Thyroid gland (tissue), 4 donors: ENCODE measurements at regions not wholly inside any gene's neighbourhood (a gene's known extent, or its start where the extent isn't known, plus 50 kb on each side); places are given as distances from the start of the nearest gene placed in this dataset.
"Not testable (repeated sequence)": the region's sequence is repeated elsewhere in the genome, so short reads cannot be mapped to it uniquely, and the experiment has no call there.

ENCODE experiments used
- DNase-seq, 2 donors: peaks; one replicate each; pipeline ENCODE4 v3.0.0-alpha.2; 2019
- H3K27ac ChIP-seq, 3 donors: fragments of 200-600 bp; sonication (generic); 1 replicate in 2 of 3; 2 replicates in 1 of 3; pipeline ENCODE4 v1.5.1; 2016 to 2019; ENCODE audit warnings: mild to moderate bottlenecking in 1 of 3, moderate library complexity in 1 of 3
- H3K27me3 ChIP-seq: fragments of 200-600 bp; sonication (generic); one replicate; pipeline ENCODE4 v1.5.1; 2019
- H3K36me3 ChIP-seq, 2 donors: fragments of 200-600 bp; sonication (generic); one replicate each; pipeline ENCODE4 v1.5.1; 2016 to 2019
- H3K4me1 ChIP-seq, 2 donors: fragments of 200-600 bp; sonication (generic); one replicate each; pipeline ENCODE4 v1.5.1; 2017 to 2019
- H3K4me3 ChIP-seq, 3 donors: fragments of 200-600 bp; sonication (generic); replicated peaks in 1 of 3; 1 replicate in 2 of 3; 2 replicates in 1 of 3; pipeline ENCODE4 v1.5.1; 2016; ENCODE audit warnings: mild to moderate bottlenecking in 1 of 3
- H3K9me3 ChIP-seq: fragments of 200-600 bp; sonication (generic); one replicate; pipeline ENCODE4 v1.5.1; 2017
- POLR2A ChIP-seq, 2 donors: fragments of 450-650 bp; IDR thresholded peaks; one replicate each; pipeline ENCODE4 v1.6.1; 2017; ENCODE audit warnings: antibody characterized with exemption in 2 of 2, mild to moderate bottlenecking in 2 of 2, moderate library complexity in 1 of 2
- WGBS, 2 donors: methylation state at CpG; one replicate each; pipeline ENCODE4 v1.1.5; 2017; 5-methylcytosine and 5-hydroxymethylcytosine counted together
- intact Hi-C: fragments of 100-400 bp; cut with DNase I; formaldehyde crosslinking; loops from one replicate; pipeline ENCODE4 v1.15.1; 2023
- TF ChIP-seq, protein P1 (sequence below), 6 experiments: fragments of 200-600 bp in 3 of 6; fragments of 450-650 bp in 3 of 6; sonication (generic) in 3 of 6; IDR thresholded peaks; one replicate each; pipeline ENCODE4 v1.5.1; 2016 to 2019; ENCODE audit warnings: antibody characterized with exemption in 6 of 6, mild to moderate bottlenecking in 2 of 6, inconsistent platforms in 1 of 6, moderate library complexity in 1 of 6

- no peak for DNase-seq
- Histone ChIP-seq H3K4me1 (no peaks in the 10 kb centered on the region), H3K36me3 (no peaks in the 10 kb centered on the region), H3K9me3 (no peaks in the 10 kb centered on the region), H3K27me3 (no peaks in the 10 kb centered on the region), H3K4me3 (no peak overlapping the region), H3K27ac (no peak overlapping the region)
- TF ChIP-seq, protein P1, sequence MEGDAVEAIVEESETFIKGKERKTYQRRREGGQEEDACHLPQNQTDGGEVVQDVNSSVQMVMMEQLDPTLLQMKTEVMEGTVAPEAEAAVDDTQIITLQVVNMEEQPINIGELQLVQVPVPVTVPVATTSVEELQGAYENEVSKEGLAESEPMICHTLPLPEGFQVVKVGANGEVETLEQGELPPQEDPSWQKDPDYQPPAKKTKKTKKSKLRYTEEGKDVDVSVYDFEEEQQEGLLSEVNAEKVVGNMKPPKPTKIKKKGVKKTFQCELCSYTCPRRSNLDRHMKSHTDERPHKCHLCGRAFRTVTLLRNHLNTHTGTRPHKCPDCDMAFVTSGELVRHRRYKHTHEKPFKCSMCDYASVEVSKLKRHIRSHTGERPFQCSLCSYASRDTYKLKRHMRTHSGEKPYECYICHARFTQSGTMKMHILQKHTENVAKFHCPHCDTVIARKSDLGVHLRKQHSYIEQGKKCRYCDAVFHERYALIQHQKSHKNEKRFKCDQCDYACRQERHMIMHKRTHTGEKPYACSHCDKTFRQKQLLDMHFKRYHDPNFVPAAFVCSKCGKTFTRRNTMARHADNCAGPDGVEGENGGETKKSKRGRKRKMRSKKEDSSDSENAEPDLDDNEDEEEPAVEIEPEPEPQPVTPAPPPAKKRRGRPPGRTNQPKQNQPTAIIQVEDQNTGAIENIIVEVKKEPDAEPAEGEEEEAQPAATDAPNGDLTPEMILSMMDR (IDR thresholded peaks at IDR 0.05): no peak
- TF ChIP-seq POLR2A (IDR thresholded peaks at IDR 0.05): no peak
- intact Hi-C loops: no loop called here
- 87 to 88% methylated on average over 7 of the region's 7 CpGs for WGBS, 2 donors
Observed at GRCh38 chr15:66994927-66995656, 70.3 kb upstream of the SMAD3 start.

GRCh38 chr15:66996094-66996493 lies 69.3 kb upstream of the SMAD3 start:
- Histone ChIP-seq H3K27ac (no peak overlapping the region), H3K9me3 (no peaks in the 10 kb centered on the region), H3K4me3 (no peak overlapping the region), H3K27me3 (no peaks in the 10 kb centered on the region), H3K36me3 (no peaks in the 10 kb centered on the region), H3K4me1 (no peaks in the 10 kb centered on the region)
- WGBS, 2 donors: 95% methylated on average over 2 of the region's 2 CpGs
- intact Hi-C loops: no loop called here
- DNase-seq: no peak
- TF ChIP-seq, protein P1 (IDR thresholded peaks at IDR 0.05): no peak
- no peak for TF ChIP-seq POLR2A (IDR thresholded peaks at IDR 0.05)

DNA sequence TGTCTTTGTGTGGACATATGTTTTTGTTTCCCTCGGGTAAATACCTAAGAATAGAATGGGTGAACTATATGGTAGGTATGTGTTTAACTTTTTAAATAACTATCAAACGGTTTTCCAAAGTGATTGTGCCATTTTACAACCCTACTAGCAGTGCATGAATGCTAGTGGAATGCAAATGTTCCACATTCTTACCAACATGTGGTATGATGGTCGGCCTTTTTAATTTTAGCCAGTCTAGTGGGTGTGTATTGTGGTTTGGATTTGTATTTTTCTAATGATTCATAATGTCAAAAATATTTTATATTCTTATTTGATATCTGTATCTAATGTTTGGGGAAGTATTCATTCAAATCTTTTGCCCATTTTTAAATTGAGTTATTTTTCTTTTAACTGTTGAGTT lies 68.2 kb upstream of the SMAD3 start:
- Histone ChIP-seq H3K4me1 (no peaks in the 10 kb centered on the region), H3K27me3 (no peaks in the 10 kb centered on the region), H3K36me3 (no peaks in the 10 kb centered on the region), H3K9me3 (no peaks in the 10 kb centered on the region), H3K27ac (no peak overlapping the region), H3K4me3 (no peak overlapping the region)
- no peak for TF ChIP-seq POLR2A (IDR thresholded peaks at IDR 0.05)
- TF ChIP-seq, protein P1 (IDR thresholded peaks at IDR 0.05): no peak
- DNase-seq: no peak
- 80 to 87% methylated on average over 3 of the region's 3 CpGs for WGBS, 2 donors
- intact Hi-C loops: no loop called here

GRCh38 chr15:66998234-66998633 lies 67.2 kb upstream of the SMAD3 start:
- WGBS, 2 donors: 91 to 98% methylated on average over 1 of the region's 1 CpG
- H3K27me3 ChIP-seq, DNase-seq, H3K4me3 ChIP-seq, H3K4me1 ChIP-seq, H3K27ac ChIP-seq, intact Hi-C loops, H3K36me3 ChIP-seq, H3K9me3 ChIP-seq: not testable (repeated sequence)

DNA sequence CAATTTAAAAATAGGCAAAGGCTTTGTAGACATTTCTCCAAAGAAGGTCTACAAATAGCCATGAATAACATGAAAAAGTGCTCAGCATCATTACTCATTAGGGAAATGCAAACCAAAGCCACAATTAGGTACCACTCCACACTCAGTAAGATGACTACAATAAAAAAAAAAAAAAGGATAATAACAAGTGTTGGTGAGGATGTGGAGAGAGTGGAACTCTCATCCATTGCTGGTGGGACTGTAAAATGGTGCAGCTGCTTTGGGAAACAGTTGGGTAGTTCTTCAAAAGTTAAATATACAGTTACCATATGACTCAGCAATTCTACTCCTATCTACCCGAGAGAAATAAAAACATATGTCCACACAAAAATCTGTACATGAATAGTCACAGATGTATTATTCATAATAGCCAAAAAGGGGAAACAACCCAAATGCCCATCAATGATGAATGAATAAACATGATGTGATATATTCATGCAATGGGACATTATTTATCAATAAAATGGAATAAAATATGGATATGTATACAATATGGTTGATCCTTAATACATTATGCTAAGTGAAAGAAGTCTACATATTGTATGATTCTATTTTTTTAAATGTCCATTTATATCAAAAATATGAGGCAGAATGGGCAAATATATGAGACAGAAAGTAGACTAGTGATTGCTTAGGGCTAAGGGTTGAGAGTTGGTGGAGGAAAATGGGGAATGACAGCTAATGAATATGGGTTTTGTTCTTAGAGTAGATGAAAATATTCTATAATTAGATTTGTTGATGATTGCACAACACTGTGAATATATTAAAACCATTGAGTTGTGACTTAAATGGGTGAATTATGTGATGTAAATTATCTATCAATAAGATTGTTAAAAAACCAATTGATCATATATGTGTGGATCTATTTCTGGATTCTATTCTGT lies 66.1 kb upstream of the SMAD3 start:
- no peak for DNase-seq
- TF ChIP-seq, protein P1 (IDR thresholded peaks at IDR 0.05): no peak
- no peak for TF ChIP-seq POLR2A (IDR thresholded peaks at IDR 0.05)
- Histone ChIP-seq H3K4me1 (no peaks in the 10 kb centered on the region), H3K27ac (no peak overlapping the region), H3K36me3 (no peaks in the 10 kb centered on the region), H3K27me3 (no peaks in the 10 kb centered on the region), H3K9me3 (no peaks in the 10 kb centered on the region), H3K4me3 (no peak overlapping the region)
- WGBS, 2 donors: 84 to 86% methylated on average over 1 of the region's 1 CpG
- intact Hi-C loops: no loop called here
